ENCODE measurements at regions not wholly inside any gene's neighbourhood (a gene's known extent, or its start where the extent isn't known, plus 50 kb on each side); places are given as distances from the start of the nearest gene placed in this dataset.

DNA sequence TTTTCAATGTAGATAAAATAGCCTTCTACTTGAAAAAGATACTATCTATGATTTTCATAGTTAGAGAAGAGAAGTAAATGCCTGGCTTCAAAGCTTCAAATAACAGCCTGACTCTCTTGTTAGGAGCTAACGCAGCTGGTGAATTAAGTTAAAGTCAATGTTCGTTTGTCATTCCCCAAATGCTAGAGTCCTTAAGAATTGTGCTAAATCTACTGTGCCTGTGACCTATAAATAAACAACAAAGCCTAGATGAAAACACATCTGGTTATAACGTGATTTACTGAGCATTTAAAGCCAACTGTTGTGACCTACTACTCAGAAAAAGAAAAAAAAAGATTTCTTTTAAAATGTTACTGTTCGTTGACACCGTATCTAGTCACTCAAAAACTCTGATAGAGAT lies 134.7 kb downstream of the POLR1F start:
- DNase-seq (ENCODE audit: low spot score) (no peak), ATAC-seq (ENCODE audit: insufficient number of reproducible peaks, low FRiP score, low read depth) (no peak)
- H3K9me3 ChIP-seq: no peaks in the 10 kb centered on the region
- H3K36me3 ChIP-seq: no peaks in the 10 kb centered on the region
- H3K27ac ChIP-seq: no peak overlapping the region
- TF ChIP-seq, protein P1, sequence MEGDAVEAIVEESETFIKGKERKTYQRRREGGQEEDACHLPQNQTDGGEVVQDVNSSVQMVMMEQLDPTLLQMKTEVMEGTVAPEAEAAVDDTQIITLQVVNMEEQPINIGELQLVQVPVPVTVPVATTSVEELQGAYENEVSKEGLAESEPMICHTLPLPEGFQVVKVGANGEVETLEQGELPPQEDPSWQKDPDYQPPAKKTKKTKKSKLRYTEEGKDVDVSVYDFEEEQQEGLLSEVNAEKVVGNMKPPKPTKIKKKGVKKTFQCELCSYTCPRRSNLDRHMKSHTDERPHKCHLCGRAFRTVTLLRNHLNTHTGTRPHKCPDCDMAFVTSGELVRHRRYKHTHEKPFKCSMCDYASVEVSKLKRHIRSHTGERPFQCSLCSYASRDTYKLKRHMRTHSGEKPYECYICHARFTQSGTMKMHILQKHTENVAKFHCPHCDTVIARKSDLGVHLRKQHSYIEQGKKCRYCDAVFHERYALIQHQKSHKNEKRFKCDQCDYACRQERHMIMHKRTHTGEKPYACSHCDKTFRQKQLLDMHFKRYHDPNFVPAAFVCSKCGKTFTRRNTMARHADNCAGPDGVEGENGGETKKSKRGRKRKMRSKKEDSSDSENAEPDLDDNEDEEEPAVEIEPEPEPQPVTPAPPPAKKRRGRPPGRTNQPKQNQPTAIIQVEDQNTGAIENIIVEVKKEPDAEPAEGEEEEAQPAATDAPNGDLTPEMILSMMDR (IDR thresholded peaks at IDR 0.05): no peak
- no peak overlapping the region for H3K4me3 ChIP-seq
- no peaks in the 10 kb centered on the region for H3K27me3 ChIP-seq (replicated peaks; ENCODE audit: insufficient read depth)
- no peaks in the 10 kb centered on the region for H3K4me1 ChIP-seq (ENCODE audit: control insufficient read depth in 1 of 2, low read depth in 2 of 2)

DNA sequence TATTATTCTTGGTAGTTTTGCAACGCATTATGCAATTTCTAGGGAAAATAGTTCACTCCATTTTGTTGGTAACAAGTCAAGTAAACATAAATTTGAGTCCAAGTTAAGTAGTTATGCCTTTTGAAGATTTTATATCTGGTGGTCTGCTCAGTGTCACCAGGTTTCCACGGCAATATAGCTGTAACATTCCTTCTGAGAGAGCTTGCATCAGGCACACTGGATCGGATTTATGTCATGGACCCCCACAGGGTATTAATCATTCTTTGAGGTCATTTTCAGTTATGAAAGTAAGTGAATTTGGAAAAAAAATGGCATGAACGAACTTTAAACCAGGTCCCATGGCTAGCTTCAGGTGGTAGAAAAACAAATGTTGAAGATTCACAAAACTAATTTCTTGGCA lies 136.3 kb downstream of the POLR1F start:
- H3K36me3 ChIP-seq: no peaks in the 10 kb centered on the region
- DNase-seq (ENCODE audit: low spot score): no peak

DNA sequence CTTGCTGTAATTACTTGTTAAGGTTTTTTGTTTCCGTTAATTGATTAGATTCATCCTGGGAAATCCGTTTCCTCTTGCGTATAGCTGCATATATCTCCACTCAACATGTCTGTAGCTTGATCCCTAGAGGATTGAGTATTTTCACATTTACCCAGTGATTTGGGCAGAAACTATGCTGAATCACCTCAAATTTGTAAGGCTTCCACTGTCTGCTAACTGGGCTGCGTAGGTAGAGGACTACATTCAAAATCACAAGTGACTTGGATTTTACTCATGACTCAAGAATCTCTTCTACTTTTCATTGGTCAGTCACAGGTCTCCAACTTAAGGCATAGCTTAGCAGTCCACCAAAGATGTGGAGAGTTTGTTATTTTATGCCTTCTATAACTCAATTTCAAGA lies 141.8 kb downstream of the POLR1F start:
- Histone ChIP-seq H3K27ac (no peak overlapping the region), H3K36me3 (no peaks in the 10 kb centered on the region), H3K9me3 (no peaks in the 10 kb centered on the region), H3K4me3 (no peak overlapping the region), H3K4me1 (ENCODE audit: control insufficient read depth in 1 of 2, low read depth in 2 of 2) (no peaks in the 10 kb centered on the region), H3K27me3 (replicated peaks; ENCODE audit: insufficient read depth) (no peaks in the 10 kb centered on the region)
- TF ChIP-seq, protein P1 (IDR thresholded peaks at IDR 0.05): no peak
- no peak for DNase-seq (ENCODE audit: low spot score)
- ATAC-seq (ENCODE audit: insufficient number of reproducible peaks, low FRiP score, low read depth): no peak

More for the DNA sequence above, 136.3 kb downstream of the POLR1F start:
- Histone ChIP-seq H3K27ac (no peak overlapping the region), H3K27me3 (replicated peaks; ENCODE audit: insufficient read depth) (no peaks in the 10 kb centered on the region), H3K9me3 (no peaks in the 10 kb centered on the region), H3K4me1 (ENCODE audit: control insufficient read depth in 1 of 2, low read depth in 2 of 2) (no peaks in the 10 kb centered on the region), H3K4me3 (no peak overlapping the region)
- TF ChIP-seq, protein P1 (IDR thresholded peaks at IDR 0.05): no peak
- ATAC-seq (ENCODE audit: insufficient number of reproducible peaks, low FRiP score, low read depth): no peak

DNA sequence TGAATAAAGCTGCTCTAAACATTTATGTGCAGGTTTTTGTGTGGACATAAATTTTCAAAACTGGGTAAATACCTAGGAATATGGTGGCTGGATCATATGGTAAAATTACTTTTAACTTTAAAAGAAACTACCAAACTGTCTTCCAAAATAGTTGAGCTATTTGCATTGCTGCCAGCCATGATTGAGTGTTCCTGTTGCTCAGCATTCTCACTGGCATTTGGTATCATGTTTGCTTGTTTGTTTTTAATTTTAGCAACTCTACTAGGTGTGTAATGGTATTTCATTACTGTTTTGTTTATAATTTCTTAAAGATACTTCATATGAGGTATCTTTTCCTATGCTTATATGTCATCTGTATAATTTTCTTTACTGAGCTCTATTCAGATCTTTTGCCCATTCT lies 143.2 kb downstream of the POLR1F start:
- no peak for ATAC-seq (ENCODE audit: insufficient number of reproducible peaks, low FRiP score, low read depth)

DNA sequence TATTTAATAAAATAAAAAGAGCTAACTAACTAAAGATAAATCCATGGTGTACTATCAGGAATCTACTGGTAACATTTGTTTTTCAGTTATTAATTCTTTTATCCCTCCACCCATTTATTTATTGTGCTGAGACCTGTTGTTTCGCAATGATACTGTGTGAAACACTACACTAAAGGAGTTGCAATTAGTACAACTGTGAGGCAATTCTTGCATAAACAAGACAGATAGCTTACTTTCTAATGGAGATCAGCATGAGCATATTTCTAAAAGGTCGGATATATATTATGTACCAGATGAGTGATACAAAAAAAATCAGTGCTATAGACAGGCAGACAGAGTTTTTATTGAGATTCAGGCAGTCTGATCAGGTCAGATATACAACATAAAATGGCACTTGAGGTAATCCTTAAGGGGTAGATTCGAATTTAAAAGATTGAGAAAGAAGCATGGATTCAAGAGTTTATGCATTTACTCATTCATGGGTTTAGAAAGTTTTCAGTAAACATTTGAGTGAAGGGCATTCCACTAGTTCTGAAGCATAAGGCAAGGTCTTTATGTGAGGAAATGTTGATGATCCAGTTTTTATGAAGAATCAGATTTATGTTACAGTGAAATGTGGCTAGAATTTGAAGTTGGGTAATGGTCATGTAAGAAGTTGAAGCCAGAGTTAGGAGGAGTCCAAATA lies 147.6 kb downstream of the POLR1F start:
- Histone ChIP-seq H3K36me3 (no peaks in the 10 kb centered on the region), H3K27me3 (replicated peaks; ENCODE audit: insufficient read depth) (no peaks in the 10 kb centered on the region), H3K27ac (no peak overlapping the region), H3K4me1 (ENCODE audit: control insufficient read depth in 1 of 2, low read depth in 2 of 2) (no peaks in the 10 kb centered on the region), H3K9me3 (no peaks in the 10 kb centered on the region), H3K4me3 (no peak overlapping the region)
- ATAC-seq (ENCODE audit: insufficient number of reproducible peaks, low FRiP score, low read depth) (no peak), DNase-seq (ENCODE audit: low spot score) (no peak)
- TF ChIP-seq, protein P1 (IDR thresholded peaks at IDR 0.05): no peak

More for the DNA sequence above, 143.2 kb downstream of the POLR1F start:
- Histone ChIP-seq H3K27me3 (replicated peaks; ENCODE audit: insufficient read depth) (no peaks in the 10 kb centered on the region), H3K27ac (no peak overlapping the region), H3K9me3 (no peaks in the 10 kb centered on the region), H3K4me3 (no peak overlapping the region), H3K36me3 (no peaks in the 10 kb centered on the region), H3K4me1 (ENCODE audit: control insufficient read depth in 1 of 2, low read depth in 2 of 2) (no peaks in the 10 kb centered on the region)
- DNase-seq (ENCODE audit: low spot score): no peak
- TF ChIP-seq, protein P1 (IDR thresholded peaks at IDR 0.05): no peak

Measured in thoracic aorta (tissue), 2 donors.